AG10803 (cell line): ENCODE measurements at regions not wholly inside any gene's neighbourhood (a gene's known extent, or its start where the extent isn't known, plus 50 kb on each side); places are given as distances from the start of the nearest gene placed in this dataset.
A peak's percentile ranks its signal among the peaks of the same experiment; 100 is the strongest.

Source experiments
- DNase-seq: peaks from one replicate; pipeline ENCODE4 v3.0.0; 2010; ENCODE audit warnings: low read depth
- H3K4me3 ChIP-seq: 2 replicates; pipeline ENCODE4 v1.5.1; 2011; ENCODE audit warnings: mild to moderate bottlenecking, low read length, control low read depth
- CTCF ChIP-seq: conservative IDR thresholded peaks from 2 replicates; pipeline ENCODE4 v1.5.1; 2011; ENCODE audit warnings: mild to moderate bottlenecking, low read length, control low read depth, inconsistent platforms

DNA sequence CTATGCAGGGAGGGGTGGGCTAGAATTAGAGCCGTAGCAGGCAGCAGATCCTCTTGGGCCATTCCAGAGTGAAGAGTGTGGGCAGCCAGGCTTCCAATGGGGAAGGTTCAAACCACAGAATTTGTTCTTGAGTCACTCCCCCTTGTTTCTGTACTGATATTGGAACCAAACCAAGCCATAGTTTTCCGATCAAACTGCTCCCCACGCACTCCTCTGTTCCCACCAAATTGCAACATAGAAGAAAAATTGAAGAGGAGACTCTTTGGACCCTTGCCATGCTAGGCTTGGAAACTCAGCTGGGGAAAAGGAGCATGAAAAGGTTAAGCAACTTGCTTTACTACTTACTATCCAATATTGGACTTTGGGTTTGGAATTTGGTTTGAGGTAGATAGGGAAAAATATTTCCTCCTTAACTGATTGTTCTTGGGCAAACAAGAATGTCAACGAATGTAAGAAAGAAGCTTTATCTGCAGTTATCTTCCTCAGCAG lies 165.8 kb upstream of the NR3C1 start:
- no peak overlapping the region for H3K4me3 ChIP-seq
- DNase-seq: peak; percentile 56
- TF ChIP-seq CTCF: no peak

DNA sequence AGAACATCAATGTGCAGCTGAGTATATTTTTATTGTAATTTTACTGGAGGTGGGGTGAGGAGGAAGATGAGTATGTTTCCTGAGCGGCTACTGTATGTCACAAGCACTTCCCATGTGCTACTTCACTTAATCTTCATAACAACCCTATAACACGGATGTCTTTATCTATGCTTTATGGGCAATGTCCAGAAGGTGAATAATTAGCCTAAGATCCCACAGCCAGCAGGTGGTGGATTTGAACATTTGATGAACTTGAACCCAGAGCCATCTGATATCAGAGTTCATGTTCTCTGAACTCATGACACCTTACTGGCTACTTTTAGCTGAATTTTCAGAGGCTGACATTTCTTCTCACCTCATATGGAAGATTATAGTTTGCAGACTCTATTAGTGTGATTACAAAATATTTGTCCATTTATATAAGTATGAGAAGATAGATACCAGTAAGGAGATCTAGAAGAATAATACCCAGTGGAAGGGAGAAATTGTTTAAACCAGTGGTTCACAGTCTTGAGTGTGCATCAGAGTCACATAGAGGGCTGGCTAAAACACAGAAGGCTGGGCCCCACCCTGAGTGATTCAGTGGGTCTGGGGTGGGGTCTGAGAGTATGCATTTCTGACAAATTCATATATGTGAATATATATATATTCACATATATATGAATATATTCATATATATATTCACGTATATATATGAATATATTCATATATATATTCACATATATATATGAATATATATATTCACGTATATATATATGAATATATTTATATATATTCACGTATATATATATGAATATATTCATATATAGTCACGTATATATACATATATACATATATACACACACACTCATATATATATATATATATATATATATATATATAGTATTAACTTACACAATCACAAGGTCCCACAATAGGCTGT lies 164.4 kb upstream of the NR3C1 start:
- no peak overlapping the region for H3K4me3 ChIP-seq
- DNase-seq: no peak
- TF ChIP-seq CTCF: no peak

DNA sequence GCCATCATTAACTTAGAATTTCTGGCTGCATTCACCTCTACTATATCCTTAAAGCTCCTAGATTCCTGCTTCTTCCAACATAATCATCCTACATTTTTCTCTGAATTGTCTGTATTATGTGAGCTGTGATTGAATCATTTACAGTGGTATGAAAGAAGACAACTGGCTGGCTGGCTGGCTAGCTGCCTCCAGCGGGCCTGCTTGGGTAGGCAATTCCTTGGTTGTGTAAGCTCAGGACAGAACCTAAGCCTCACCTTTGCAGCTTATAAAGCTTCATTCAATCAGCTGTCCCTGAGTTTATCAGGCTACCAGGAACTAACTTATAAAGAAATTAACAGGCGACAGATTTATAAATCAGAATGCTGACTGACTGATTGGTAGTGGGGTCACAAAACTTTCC lies 162.7 kb upstream of the NR3C1 start:
- H3K4me3 ChIP-seq: no peak overlapping the region
- DNase-seq: no peak
- TF ChIP-seq CTCF: no peak

DNA sequence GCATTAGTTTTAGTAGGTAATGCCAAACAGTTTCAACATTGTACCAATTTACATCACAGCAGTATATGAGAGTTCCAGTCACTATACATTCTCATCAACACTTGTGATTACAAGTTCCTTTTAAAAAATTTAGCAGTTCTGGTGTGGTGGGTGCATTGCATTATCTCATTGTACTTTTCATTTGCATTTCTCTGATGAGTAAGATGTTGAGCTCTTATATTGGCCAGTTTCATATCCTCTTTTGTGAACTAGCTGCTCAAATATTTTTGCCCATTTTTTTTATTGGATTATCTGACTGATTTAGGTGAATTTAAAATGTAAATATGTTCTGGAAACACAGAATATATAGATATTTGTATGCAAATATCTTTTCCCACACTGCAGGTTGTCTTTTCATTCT lies 160.9 kb upstream of the NR3C1 start:
- DNase-seq: no peak
- no peak overlapping the region for H3K4me3 ChIP-seq
- TF ChIP-seq CTCF: no peak

DNA sequence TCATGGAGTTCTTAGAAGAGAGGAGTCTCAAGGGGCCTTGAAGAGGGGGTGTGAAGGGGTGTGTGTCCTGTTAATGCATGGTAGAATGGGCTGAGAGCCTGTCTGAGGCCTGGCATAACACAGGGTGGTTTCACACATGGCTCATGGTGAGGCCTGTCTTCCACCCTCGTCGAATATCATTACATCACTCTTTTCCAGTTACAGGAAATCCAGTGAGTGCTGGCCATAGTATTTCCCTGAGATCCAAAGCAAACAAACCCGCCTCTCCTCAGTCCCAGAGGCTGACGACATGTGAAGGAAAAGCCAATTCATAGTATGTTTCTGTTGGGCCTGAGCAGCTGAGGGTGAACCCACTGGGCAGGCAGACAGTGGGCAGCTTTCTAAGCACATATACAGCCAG lies 159.4 kb upstream of the NR3C1 start:
- peak; percentile 48 for DNase-seq

DNA sequence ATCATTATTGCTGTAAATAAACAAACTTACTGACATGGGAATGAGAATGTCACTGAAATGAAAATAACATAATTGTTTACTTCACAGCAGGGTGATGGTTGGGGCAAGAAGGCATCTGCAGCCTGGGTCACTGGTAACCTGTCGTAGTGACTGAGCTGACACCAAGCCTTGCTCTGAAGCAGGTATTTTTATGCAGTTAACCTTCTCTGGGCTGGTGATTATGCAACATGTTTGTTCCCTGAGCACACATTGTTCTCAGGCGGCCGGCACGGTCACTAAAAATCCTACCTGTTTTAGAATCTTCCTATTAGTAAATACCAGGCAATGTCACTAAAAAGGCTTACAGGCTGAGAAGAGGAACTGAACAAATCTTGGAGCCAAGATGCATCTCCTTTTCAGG lies 157.7 kb upstream of the NR3C1 start:
- H3K4me3 ChIP-seq: no peak overlapping the region
- no peak for TF ChIP-seq CTCF
- no peak for DNase-seq

More for the DNA sequence above, 159.4 kb upstream of the NR3C1 start:
- no peak overlapping the region for H3K4me3 ChIP-seq
- no peak for TF ChIP-seq CTCF

- DNase-seq: no peak
- TF ChIP-seq CTCF: no peak
Measured at GRCh38 chr5:143560378-143560777, 156.9 kb upstream of the NR3C1 start.

More at GRCh38 chr5:143560378-143560777, 156.9 kb upstream of the NR3C1 start:
- H3K4me3 ChIP-seq: no peak overlapping the region
